Adipocyte (in vitro differentiated cells): ENCODE measurements at regions not wholly inside any gene's neighbourhood (a gene's known extent, or its start where the extent isn't known, plus 50 kb on each side); places are given as distances from the start of the nearest gene placed in this dataset.
A peak's percentile ranks its signal among the peaks of the same experiment; 100 is the strongest.

Experiments
- DNase-seq: peaks from one replicate; pipeline ENCODE4 v3.0.0-alpha.2; 2015; ENCODE audit warnings: low read depth
- H3K27me3 ChIP-seq: replicated peaks from 2 replicates; pipeline ENCODE4 v1.7.0; 2013; ENCODE audit warnings: mild to moderate bottlenecking, low read length, moderate library complexity; ENCODE audit not compliant: control insufficient read depth, insufficient read depth
- H3K36me3 ChIP-seq: 2 replicates; pipeline ENCODE4 v1.7.0; 2013; ENCODE audit warnings: low read length, mild to moderate bottlenecking, moderate library complexity; ENCODE audit not compliant: control insufficient read depth, insufficient read depth, severe bottlenecking
- H3K4me1 ChIP-seq: 2 replicates; pipeline ENCODE4 v1.7.0; 2013; ENCODE audit warnings: mild to moderate bottlenecking, low read length, moderate library complexity; ENCODE audit not compliant: control insufficient read depth, insufficient read depth
- H3K4me3 ChIP-seq: 2 replicates; pipeline ENCODE4 v1.7.0; 2013; ENCODE audit warnings: mild to moderate bottlenecking, low read length, moderate library complexity
- H3K9ac ChIP-seq: 2 replicates; pipeline ENCODE4 v1.7.0; 2013; ENCODE audit warnings: mild to moderate bottlenecking, low read length, moderate library complexity
- H3K9me3 ChIP-seq: 2 replicates; pipeline ENCODE4 v1.7.0; 2013; ENCODE audit warnings: mild to moderate bottlenecking, low read length, moderate library complexity; ENCODE audit not compliant: control insufficient read depth

DNA sequence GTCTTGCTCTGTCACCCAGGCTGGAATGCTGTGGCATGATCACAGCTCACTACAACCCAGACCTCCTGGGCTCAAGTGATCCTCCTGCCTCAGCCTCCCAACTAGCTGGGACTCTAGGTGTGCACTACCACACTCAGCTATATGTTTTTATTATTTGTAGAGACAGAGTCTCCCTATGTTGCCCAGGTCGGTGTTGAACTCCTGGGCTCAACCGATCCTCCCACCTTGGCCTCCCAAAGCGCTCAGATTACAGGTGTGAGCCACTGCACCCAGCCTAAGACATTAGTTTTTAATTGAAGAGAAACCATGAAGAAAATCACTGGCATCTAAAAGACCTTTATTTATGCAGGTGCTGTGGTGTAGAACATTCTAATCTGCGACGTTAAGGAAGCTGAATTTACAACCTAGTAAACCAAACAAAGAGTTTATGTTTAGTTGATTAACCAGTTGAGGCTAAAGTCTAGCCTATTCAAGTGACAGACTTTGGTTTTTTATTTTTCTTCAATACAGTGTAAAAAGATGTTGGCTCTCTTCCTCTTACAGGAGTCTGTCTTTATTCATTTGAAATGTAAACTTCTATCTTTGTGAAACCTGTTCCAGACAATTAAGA, 52.5 kb upstream of the NBL1 start:
- H3K4me1 ChIP-seq, result peaks cover 6% of the 10 kb centered on the region
- no peaks in the 10 kb centered on the region for H3K27me3 ChIP-seq
- H3K9ac ChIP-seq, result no peak overlapping the region
- no peak overlapping the region for H3K4me3 ChIP-seq
- H3K9me3 ChIP-seq, result no peaks in the 10 kb centered on the region
- H3K36me3 ChIP-seq, result no peaks in the 10 kb centered on the region
- no peak for DNase-seq

DNA sequence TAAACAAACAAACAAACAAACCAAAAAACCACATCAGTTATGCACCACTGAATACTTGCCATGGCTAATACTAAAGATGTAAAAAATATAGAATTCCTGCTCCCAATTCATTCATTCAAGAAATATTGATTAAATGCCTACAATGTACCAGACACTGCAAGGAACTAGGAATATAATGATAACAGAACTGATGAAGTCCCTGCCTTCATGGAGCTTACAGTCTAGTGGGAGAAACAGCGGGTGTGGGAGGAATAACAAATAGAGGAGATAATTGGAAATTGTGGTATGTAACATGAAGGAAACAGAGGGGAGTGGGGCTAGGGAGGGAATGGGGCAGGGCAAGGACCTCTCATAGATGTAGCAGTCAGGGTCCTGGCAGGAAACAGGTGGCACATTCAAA, 58.6 kb upstream of the NBL1 start:
- Histone ChIP-seq H3K36me3 (no peaks in the 10 kb centered on the region), H3K27me3 (no peaks in the 10 kb centered on the region), H3K9me3 (no peaks in the 10 kb centered on the region), H3K9ac (no peak overlapping the region), H3K4me1 (no peaks in the 10 kb centered on the region), H3K4me3 (no peak overlapping the region)
- DNase-seq, result no peak

DNA sequence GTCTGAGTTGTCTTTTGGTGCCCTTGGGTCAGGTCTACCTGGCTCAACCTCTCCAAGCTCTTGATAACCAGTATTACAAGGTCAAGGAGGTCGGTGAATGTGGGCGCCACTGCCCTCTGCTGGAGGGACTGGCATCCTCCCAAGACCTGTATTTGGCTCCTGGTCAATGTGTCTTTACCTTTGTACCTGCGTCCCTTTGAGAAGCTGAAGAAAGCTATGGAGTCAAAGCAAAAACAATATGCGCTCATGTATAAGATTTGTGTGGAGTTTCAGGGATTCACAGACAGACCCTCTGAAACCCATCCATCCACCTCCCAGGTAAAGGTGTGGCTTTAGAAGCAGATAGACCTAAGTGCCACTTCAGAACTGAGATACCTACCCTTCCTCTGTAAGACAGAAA, 61.8 kb upstream of the NBL1 start:
- no peaks in the 10 kb centered on the region for H3K9me3 ChIP-seq
- no peaks in the 10 kb centered on the region for H3K4me1 ChIP-seq
- DNase-seq, result no peak
- H3K4me3 ChIP-seq, result no peak overlapping the region
- H3K36me3 ChIP-seq, result no peaks in the 10 kb centered on the region
- H3K9ac ChIP-seq, result no peak overlapping the region
- no peaks in the 10 kb centered on the region for H3K27me3 ChIP-seq

DNA sequence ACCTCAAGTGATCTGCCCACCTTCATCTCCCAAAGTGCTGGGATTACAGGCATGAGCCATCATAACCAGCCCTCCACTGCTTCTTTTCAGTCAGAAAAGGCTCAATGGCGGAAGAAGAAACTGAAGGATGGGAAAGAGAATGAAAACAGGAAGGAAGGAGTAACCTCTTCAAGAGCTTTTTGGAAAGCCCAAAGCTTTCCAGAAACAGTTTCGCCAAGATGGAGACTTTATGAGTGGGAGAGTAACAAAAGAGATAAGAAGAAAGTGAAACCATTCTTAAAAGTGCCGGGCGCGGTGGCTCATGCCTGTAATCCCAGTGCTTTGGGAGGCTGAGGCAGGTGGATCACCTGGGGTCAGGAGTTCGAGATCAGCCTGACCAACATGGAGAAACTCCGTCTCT, 62.7 kb upstream of the NBL1 start:
- no peak overlapping the region for H3K9ac ChIP-seq
- H3K36me3 ChIP-seq, result no peaks in the 10 kb centered on the region
- no peaks in the 10 kb centered on the region for H3K9me3 ChIP-seq
- DNase-seq, result no peak
- H3K27me3 ChIP-seq, result no peaks in the 10 kb centered on the region
- H3K4me3 ChIP-seq, result no peak overlapping the region
- H3K4me1 ChIP-seq, result peaks cover 4% of the 10 kb centered on the region

DNA sequence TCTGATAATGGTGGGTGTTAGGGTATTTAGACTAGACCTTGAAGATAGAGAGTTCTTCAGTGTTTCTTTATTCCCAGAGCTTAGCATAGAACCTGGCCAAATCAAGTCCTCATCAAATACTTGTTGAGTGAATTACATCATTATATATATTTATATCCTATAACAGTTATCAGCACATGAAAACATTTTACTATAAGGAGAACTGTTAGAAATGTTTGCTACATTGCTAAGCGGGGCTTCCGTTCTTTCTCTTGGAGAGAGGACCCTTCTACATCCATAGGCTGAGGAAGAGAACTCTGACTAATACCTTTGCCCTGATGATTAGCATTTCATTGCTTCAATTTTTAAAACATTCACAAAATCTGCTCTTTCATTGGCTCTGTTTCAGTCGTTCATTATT, 66.5 kb upstream of the NBL1 start:
- Histone ChIP-seq H3K36me3 (no peaks in the 10 kb centered on the region), H3K27me3 (peaks cover 2% of the 10 kb centered on the region), H3K4me1 (peaks cover 4% of the 10 kb centered on the region), H3K9me3 (no peaks in the 10 kb centered on the region), H3K4me3 (no peak overlapping the region), H3K9ac (no peak overlapping the region)
- no peak for DNase-seq

DNA sequence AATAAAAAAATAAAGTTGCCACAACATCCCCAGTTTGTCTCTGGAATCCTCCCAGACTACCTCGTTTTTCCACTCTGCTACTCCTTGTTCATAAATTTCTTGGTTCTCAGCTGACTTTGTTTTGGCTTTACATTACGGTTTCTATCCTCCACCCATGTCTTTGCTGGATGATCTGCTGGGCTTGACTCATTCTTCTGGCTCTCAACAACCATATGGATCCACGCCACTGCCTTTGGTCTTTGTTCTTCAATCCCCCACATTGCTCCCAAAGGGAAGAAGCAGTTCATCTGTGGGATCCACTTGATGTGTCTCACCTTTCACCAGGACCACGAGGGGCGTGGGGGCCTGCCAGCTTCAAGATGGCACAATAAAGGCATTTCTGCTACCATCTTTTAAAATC, 67.1 kb upstream of the NBL1 start:
- H3K9me3 ChIP-seq, result no peaks in the 10 kb centered on the region
- H3K4me1 ChIP-seq, result peaks cover 4% of the 10 kb centered on the region
- H3K4me3 ChIP-seq, result no peak overlapping the region
- no peak for DNase-seq
- H3K36me3 ChIP-seq, result no peaks in the 10 kb centered on the region
- no peak overlapping the region for H3K9ac ChIP-seq
- peaks cover 2% of the 10 kb centered on the region for H3K27me3 ChIP-seq

DNA sequence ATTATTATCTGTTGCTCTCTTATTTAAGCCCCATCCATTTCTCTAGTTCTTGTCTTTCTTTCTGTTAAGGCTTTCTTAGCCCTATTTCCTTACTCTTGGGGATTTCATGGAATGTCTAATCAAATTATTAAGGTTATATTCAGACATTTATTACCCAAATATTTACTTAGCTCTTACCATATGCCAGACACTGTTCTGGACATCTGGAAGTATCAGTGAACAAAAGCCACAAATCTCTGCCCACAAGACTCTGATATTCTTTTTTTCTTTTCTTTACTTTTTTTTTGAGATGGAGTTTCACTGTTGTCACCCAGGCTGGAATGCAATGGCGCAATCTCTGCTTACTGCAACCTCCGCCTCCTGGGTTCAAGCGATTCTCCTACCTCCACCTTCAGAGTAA, 74.3 kb upstream of the NBL1 start:
- H3K9me3 ChIP-seq, result peaks cover 3% of the 10 kb centered on the region
- H3K4me1 ChIP-seq, result no peaks in the 10 kb centered on the region
- no peak overlapping the region for H3K9ac ChIP-seq
- H3K36me3 ChIP-seq, result no peaks in the 10 kb centered on the region
- no peak overlapping the region for H3K4me3 ChIP-seq
- peaks cover 2% of the 10 kb centered on the region for H3K27me3 ChIP-seq
- DNase-seq, result no peak

DNA sequence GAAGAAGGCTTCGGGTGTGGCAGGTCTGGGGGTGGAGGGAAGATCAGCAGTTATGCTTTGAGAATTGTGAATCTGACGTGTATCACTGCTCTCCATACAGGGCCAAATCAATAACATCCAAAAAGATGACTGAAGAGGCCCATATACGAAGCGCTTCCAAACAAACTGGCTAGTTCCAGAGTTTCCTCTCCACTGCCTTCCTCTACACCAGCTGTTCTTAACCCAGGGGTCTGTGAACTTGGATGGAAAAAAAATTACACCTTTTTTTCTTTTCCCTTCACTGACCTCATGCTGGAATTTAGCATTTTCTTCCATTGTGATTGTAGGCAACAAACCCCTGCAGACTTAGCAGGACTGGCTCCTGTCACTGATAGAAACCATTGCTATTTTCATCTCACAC, 77.1 kb upstream of the NBL1 start:
- DNase-seq, result no peak
- Histone ChIP-seq H3K36me3 (no peaks in the 10 kb centered on the region), H3K9me3 (peaks cover 3% of the 10 kb centered on the region), H3K27me3 (no peaks in the 10 kb centered on the region), H3K9ac (no peak overlapping the region), H3K4me3 (no peak overlapping the region), H3K4me1 (peaks cover 16% of the 10 kb centered on the region)

DNA sequence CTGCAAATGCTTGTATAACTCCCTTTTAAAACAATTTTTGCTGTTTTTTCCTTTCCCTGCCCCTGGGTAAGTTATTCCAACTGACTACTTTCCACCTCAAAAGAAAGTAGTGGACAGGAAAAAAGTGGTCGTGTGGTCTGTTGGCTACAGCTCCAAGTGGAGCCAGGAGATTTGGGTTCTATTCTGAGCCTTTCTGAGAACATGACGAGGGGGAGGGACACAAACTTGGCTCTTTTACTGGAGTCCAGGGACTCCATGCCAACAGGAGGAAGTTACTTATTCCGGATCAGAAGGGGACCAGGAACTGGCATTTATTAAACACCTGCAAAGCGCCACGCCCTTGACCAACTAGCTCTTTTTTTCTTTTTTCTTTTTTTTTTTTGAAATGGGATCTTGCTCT, 79.0 kb upstream of the CAPZB start:
- Histone ChIP-seq H3K27me3 (no peaks in the 10 kb centered on the region), H3K4me1 (peaks cover 19% of the 10 kb centered on the region), H3K4me3 (peak overlapping the region; percentile 67), H3K9ac (peak overlapping the region; percentile 67), H3K36me3 (no peaks in the 10 kb centered on the region), H3K9me3 (no peaks in the 10 kb centered on the region)
- DNase-seq, result no peak

DNA sequence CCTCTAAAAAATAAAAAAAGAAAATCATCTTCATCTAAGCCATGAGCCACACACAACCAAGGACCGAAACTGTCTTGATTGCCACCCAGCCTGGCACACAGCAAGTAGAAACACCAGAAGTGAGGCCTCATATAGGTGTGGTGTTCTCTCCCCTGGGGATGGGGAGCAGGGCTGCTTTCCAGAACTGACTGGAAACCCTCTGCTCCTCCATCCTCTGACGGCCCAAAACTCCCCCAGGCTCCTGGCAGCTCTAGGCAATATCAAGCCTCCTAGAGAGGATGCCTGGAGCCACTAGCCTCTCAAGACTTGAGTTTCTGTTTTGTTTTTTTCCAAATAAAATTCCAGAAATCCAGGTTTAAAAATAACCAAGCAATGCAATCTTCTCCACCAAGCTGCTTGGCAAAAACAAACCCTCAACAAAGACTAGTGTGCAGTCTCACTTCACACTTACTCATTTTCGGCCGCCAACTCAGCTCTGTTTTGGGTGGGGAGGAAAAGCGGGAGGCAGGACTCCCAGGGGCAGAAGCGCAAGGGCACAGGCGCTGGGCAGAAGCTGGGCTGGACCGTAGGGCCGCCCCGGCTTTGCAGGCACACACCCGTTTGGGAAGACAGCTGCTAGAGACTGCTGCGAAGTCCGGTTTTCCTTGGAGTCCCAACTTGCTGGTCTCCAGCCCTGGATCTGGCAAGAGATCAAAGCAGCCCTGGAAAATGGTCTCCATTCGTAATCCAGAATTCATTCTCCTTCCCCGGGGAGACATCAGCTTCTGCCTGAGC, 78.2 kb upstream of the CAPZB start:
- Histone ChIP-seq H3K27me3 (no peaks in the 10 kb centered on the region), H3K4me3 (peak overlapping the region; percentile 67), H3K36me3 (no peaks in the 10 kb centered on the region), H3K9me3 (no peaks in the 10 kb centered on the region), H3K9ac (peak overlapping the region; percentile 67), H3K4me1 (peaks cover 19% of the 10 kb centered on the region)
- peak; percentile 55 for DNase-seq

DNA sequence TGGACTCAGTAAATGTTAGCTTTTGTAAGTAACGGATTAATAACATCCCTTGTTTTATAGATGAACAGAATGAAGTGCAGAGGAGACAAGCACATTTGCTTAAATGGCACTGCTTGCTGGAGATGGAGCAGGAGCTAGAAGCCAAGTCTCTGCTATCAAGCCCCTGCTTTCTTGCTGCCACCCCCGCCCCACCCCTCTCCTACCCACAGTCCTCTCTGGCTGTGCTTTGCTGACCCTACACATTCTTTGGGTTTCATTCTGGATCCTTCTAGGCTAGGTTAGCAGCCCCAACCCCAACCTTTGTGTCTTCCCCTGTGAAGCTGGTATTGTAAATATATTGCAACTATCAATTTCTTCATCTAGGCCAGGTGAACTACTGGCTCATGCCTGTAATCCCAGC, 77.5 kb upstream of the CAPZB start:
- Histone ChIP-seq H3K9me3 (no peaks in the 10 kb centered on the region), H3K27me3 (no peaks in the 10 kb centered on the region), H3K4me1 (peaks cover 19% of the 10 kb centered on the region), H3K9ac (peak overlapping the region; percentile 67), H3K36me3 (no peaks in the 10 kb centered on the region), H3K4me3 (peak overlapping the region; percentile 67)
- DNase-seq, result no peak

DNA sequence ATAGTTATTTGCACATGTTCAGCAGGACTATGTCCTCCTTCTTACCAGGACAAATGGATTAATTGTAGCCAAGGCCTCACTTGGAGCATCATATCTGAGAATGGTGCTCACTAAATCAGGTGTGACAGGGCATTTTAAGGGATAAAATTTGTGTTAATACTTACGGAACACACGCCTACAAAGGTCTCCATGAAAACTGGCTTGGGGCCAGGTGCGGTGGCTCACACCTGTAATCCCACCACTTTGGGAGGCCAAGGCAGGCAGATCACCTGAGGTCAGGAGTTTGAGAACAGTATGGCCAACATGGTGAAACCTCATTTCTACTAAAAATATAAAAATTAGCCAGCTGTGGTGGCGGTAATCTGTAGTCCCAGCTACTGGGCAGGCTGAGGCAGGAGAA, 75.1 kb upstream of the CAPZB start:
- Histone ChIP-seq H3K9me3 (no peaks in the 10 kb centered on the region), H3K27me3 (no peaks in the 10 kb centered on the region), H3K9ac (no peak overlapping the region), H3K36me3 (no peaks in the 10 kb centered on the region), H3K4me1 (peaks cover 19% of the 10 kb centered on the region), H3K4me3 (no peak overlapping the region)
- no peak for DNase-seq
